Hepatocyte (in vitro differentiated cells): ENCODE measurements at regions not wholly inside any gene's neighbourhood (a gene's known extent, or its start where the extent isn't known, plus 50 kb on each side); places are given as distances from the start of the nearest gene placed in this dataset.

ENCODE experiments used
- DNase-seq: peaks from one replicate; pipeline ENCODE4 v3.0.0-alpha.2; 2016; ENCODE audit warnings: low spot score
- H2AFZ ChIP-seq: fragments of 200-600 bp; sonication (generic); 2 replicates; pipeline ENCODE4 v1.6.0; 2016; ENCODE audit warnings: antibody characterized with exemption, mild to moderate bottlenecking
- H3K27ac ChIP-seq: fragments of 200-600 bp; sonication (generic); 2 replicates; pipeline ENCODE4 v1.5.1; 2016; ENCODE audit warnings: mild to moderate bottlenecking
- H3K27me3 ChIP-seq: fragments of 200-600 bp; sonication (generic); 2 replicates; pipeline ENCODE4 v1.6.1; 2016
- H3K36me3 ChIP-seq: fragments of 200-600 bp; sonication (generic); replicated peaks from 2 replicates; pipeline ENCODE4 v1.5.1; 2016; ENCODE audit warnings: low read depth; ENCODE audit not compliant: insufficient read depth
- H3K4me1 ChIP-seq: fragments of 200-600 bp; sonication (generic); 2 replicates; pipeline ENCODE4 v1.5.1; 2016; ENCODE audit warnings: mild to moderate bottlenecking, moderate library complexity; ENCODE audit not compliant: insufficient read depth
- H3K4me2 ChIP-seq: fragments of 200-600 bp; sonication (generic); 2 replicates; pipeline ENCODE4 v1.6.0; 2016
- H3K4me3 ChIP-seq: fragments of 200-600 bp; sonication (generic); 2 replicates; pipeline ENCODE4 v1.5.1; 2016; ENCODE audit warnings: mild to moderate bottlenecking
- H3K79me2 ChIP-seq: fragments of 200-600 bp; sonication (generic); 2 replicates; pipeline ENCODE4 v1.6.0; 2017; ENCODE audit warnings: mild to moderate bottlenecking
- H3K9me2 ChIP-seq: fragments of 200-600 bp; sonication (generic); replicated peaks from 2 replicates; pipeline ENCODE4 v1.6.0; 2017; ENCODE audit warnings: mild to moderate bottlenecking; ENCODE audit not compliant: insufficient read depth
- H3K9me3 ChIP-seq: fragments of 200-600 bp; sonication (generic); 2 replicates; pipeline ENCODE4 v1.5.1; 2016; ENCODE audit warnings: low read depth, mild to moderate bottlenecking
- H4K20me1 ChIP-seq: fragments of 200-600 bp; sonication (generic); 2 replicates; pipeline ENCODE4 v1.6.0; 2016; ENCODE audit warnings: mild to moderate bottlenecking; ENCODE audit not compliant: insufficient read depth, poor library complexity, severe bottlenecking
- EZH2 ChIP-seq: fragments of 200-600 bp; sonication (generic); IDR thresholded peaks from 2 replicates; pipeline ENCODE4 v1.6.1; 2016; ENCODE audit warnings: antibody characterized with exemption, mild to moderate bottlenecking, borderline replicate concordance
- EZH2phosphoT487 ChIP-seq: fragments of 200-600 bp; sonication (generic); IDR thresholded peaks from one replicate; pipeline ENCODE4 v1.6.1; 2018; ENCODE audit warnings: antibody characterized with exemption, mild to moderate bottlenecking, low read depth, moderate library complexity; ENCODE audit not compliant: unreplicated experiment, severe bottlenecking
- WGBS: methylation state at CpG from one replicate; pipeline ENCODE4 v1.1.6; 2016; ENCODE audit warnings: low lambda C conversion rate; ENCODE audit errors: missing lambda C conversion rate; 5-methylcytosine and 5-hydroxymethylcytosine counted together
- TF ChIP-seq, protein P1 (sequence below): fragments of 200-600 bp; sonication (generic); IDR thresholded peaks from 2 replicates; pipeline ENCODE4 v1.5.1; 2016; ENCODE audit warnings: antibody characterized with exemption, mild to moderate bottlenecking; ENCODE audit not compliant: poor library complexity

GRCh38 chr9:135018306-135018915 is 69.1 kb upstream of the OLFM1 start:
- Histone ChIP-seq H3K27me3 (peaks cover 5% of the 10 kb centered on the region), H3K79me2 (no peaks in the 10 kb centered on the region), H3K4me1 (no peaks in the 10 kb centered on the region), H2AFZ (no peak overlapping the region), H3K4me3 (no peak overlapping the region), H3K9me2 (no peaks in the 10 kb centered on the region), H3K36me3 (no peaks in the 10 kb centered on the region), H3K27ac (no peak overlapping the region), H3K4me2 (no peak overlapping the region), H3K9me3 (no peaks in the 10 kb centered on the region), H4K20me1 (no peaks in the 10 kb centered on the region)
- no peak for DNase-seq
- 90% methylated on average over 10 of the region's 13 CpGs for whole genome bisulfite sequencing
- TF ChIP-seq, protein P1, sequence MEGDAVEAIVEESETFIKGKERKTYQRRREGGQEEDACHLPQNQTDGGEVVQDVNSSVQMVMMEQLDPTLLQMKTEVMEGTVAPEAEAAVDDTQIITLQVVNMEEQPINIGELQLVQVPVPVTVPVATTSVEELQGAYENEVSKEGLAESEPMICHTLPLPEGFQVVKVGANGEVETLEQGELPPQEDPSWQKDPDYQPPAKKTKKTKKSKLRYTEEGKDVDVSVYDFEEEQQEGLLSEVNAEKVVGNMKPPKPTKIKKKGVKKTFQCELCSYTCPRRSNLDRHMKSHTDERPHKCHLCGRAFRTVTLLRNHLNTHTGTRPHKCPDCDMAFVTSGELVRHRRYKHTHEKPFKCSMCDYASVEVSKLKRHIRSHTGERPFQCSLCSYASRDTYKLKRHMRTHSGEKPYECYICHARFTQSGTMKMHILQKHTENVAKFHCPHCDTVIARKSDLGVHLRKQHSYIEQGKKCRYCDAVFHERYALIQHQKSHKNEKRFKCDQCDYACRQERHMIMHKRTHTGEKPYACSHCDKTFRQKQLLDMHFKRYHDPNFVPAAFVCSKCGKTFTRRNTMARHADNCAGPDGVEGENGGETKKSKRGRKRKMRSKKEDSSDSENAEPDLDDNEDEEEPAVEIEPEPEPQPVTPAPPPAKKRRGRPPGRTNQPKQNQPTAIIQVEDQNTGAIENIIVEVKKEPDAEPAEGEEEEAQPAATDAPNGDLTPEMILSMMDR, result no peak
- no peak for TF ChIP-seq EZH2phosphoT487
- no peak for TF ChIP-seq EZH2

DNA sequence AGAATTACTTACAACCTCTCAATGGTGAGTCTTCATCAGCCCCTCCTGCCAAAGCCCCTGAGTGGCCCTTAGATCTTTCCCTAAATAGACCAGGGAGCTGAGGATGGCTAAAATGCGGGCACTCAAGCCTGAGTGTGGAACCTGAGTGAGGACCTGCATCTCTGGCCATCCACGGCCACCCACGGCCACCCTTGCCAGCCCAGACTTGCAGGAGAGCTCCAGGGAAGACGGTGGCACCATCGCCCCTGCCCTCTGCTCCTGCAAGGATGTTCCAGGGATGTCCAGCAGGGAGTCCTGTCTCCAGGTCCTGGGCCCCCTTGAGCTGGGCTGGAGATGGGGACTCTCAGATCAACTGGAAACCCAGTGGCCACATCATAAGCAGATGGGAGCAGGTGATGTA is 68.2 kb upstream of the OLFM1 start:
- DNase-seq, result no peak
- H3K9me3 ChIP-seq, result no peaks in the 10 kb centered on the region
- H2AFZ ChIP-seq, result no peak overlapping the region
- H3K4me2 ChIP-seq, result no peak overlapping the region
- H4K20me1 ChIP-seq, result no peaks in the 10 kb centered on the region
- H3K9me2 ChIP-seq, result no peaks in the 10 kb centered on the region
- no peaks in the 10 kb centered on the region for H3K36me3 ChIP-seq
- H3K4me1 ChIP-seq, result no peaks in the 10 kb centered on the region
- TF ChIP-seq, protein P1, result no peak
- TF ChIP-seq EZH2phosphoT487, result no peak
- TF ChIP-seq EZH2, result no peak
- no peak overlapping the region for H3K4me3 ChIP-seq
- H3K79me2 ChIP-seq, result no peaks in the 10 kb centered on the region
- 94% methylated on average over 5 of the region's 5 CpGs for WGBS
- H3K27me3 ChIP-seq, result peaks cover 5% of the 10 kb centered on the region
- H3K27ac ChIP-seq, result no peak overlapping the region

GRCh38 chr9:135020481-135021392 is 66.7 kb upstream of the OLFM1 start:
- Histone ChIP-seq H3K79me2 (no peaks in the 10 kb centered on the region), H3K4me1 (no peaks in the 10 kb centered on the region), H3K27me3 (peaks cover 5% of the 10 kb centered on the region)

More at GRCh38 chr9:135020481-135021392, 66.7 kb upstream of the OLFM1 start:
- no peak overlapping the region for H3K4me3 ChIP-seq
- no peak for DNase-seq
- no peak overlapping the region for H3K4me2 ChIP-seq
- no peaks in the 10 kb centered on the region for H3K9me3 ChIP-seq
- no peak overlapping the region for H3K27ac ChIP-seq
- no peaks in the 10 kb centered on the region for H3K9me2 ChIP-seq
- TF ChIP-seq, protein P1, result no peak
- no peak for TF ChIP-seq EZH2phosphoT487
- TF ChIP-seq EZH2, result no peak
- H4K20me1 ChIP-seq, result no peaks in the 10 kb centered on the region
- 86% methylated on average over 24 of the region's 24 CpGs for WGBS
- H3K36me3 ChIP-seq, result no peaks in the 10 kb centered on the region
- H2AFZ ChIP-seq, result no peak overlapping the region
